HepG2 (cell line): ENCODE measurements at regions not wholly inside any gene's neighbourhood (a gene's known extent, or its start where the extent isn't known, plus 50 kb on each side); places are given as distances from the start of the nearest gene placed in this dataset.

Experiments used
- ATAC-seq: fragments of 200-7000 bp; cut with Tn5 transposase; 3 replicates; pipeline ENCODE4 v1.9.1; 2020; ENCODE audit warnings: mild to moderate bottlenecking, moderate library complexity
- BruUV-seq: library from RNA; stranded (reverse); fragments of 400-500 nt; replicated peaks from 2 replicates; lab custom pipeline; 2021; lab: Mats Ljungman, UMichigan
- CTCF ChIA-PET: fragments of 300-600 bp; formaldehyde crosslinking; extraction: SDS; loops from one replicate; lab custom pipeline; 2021; ENCODE audit warnings: low total read pairs, inconsistent platforms, low intra/inter-chr PET ratio; lab: Yijun Ruan, JAX
- POLR2A ChIA-PET: fragments of 350-600 bp; sonication (Branson Sonifier 250); formaldehyde crosslinking; loops from one replicate; lab custom pipeline; 2020; ENCODE audit warnings: antibody characterized with exemption, inconsistent platforms; lab: Yijun Ruan, JAX
- DNase-seq: peaks from one replicate; pipeline ENCODE4 v3.0.0-alpha.2; 2015; ENCODE audit warnings: low spot score
- FAIRE-seq: peaks from 3 replicates; lab custom pipeline; 2011; peaks lifted over from hg19 to GRCh38; lab: Jason Lieb, UNC
- H2AFZ ChIP-seq: one replicate; pipeline ENCODE4 v1.6.1; 2011; ENCODE audit warnings: low read length, inconsistent platforms
- H3K27ac ChIP-seq: fragments of 300-600 bp; 3 replicates; pipeline ENCODE4 v1.8.0; 2011; ENCODE audit warnings: mixed run types, mild to moderate bottlenecking, mixed read lengths, low read length, inconsistent platforms; ENCODE audit not compliant: insufficient read depth; ENCODE audit errors: extremely low read length
- H3K27me3 ChIP-seq, 2 experiments: fragments of 200-600 bp in 1 of 2; 2 replicates in 1 of 2; 3 replicates in 1 of 2; pipeline versions ENCODE4 v1.6.0 to v1.8.0; 2011; ENCODE audit warnings: low read length in 2 of 2, mild to moderate bottlenecking in 2 of 2, moderate library complexity in 2 of 2, inconsistent platforms in 1 of 2; ENCODE audit not compliant: insufficient read depth in 2 of 2, control insufficient read depth in 1 of 2
- H3K36me3 ChIP-seq, 2 experiments: fragments of 200-600 bp in 1 of 2; replicated peaks in 1 of 2; 2 replicates in 1 of 2; 3 replicates in 1 of 2; pipeline versions ENCODE4 v1.5.1 to v1.8.0; 2011; ENCODE audit warnings: low read length in 2 of 2, inconsistent platforms in 1 of 2; ENCODE audit not compliant: insufficient read depth in 2 of 2, control insufficient read depth in 1 of 2
- H3K4me1 ChIP-seq: 2 replicates; pipeline ENCODE4 v1.5.1; 2012; ENCODE audit warnings: low read length, inconsistent platforms; ENCODE audit not compliant: insufficient read depth
- H3K4me2 ChIP-seq: 2 replicates; pipeline ENCODE4 v1.6.0; 2011; ENCODE audit warnings: low read depth, low read length, inconsistent platforms
- H3K4me3 ChIP-seq, 3 experiments: fragments of 200-600 bp in 1 of 3; sonication (generic), shearing (Covaris generic) in 1 of 3; replicated peaks in 1 of 3; 2 replicates each; pipeline ENCODE4 v1.5.1; 2011 to 2016; ENCODE audit warnings: low read length in 3 of 3, inconsistent platforms in 2 of 3, low read depth in 2 of 3, mild to moderate bottlenecking in 2 of 3, control low read depth in 1 of 3, mixed read lengths in 1 of 3; ENCODE audit not compliant: insufficient read depth in 1 of 3
- H3K79me2 ChIP-seq: one replicate; pipeline ENCODE4 v1.6.1; 2011; ENCODE audit warnings: low read length, inconsistent platforms; ENCODE audit not compliant: insufficient read depth
- H3K9ac ChIP-seq: 2 replicates; pipeline ENCODE4 v1.6.0; 2011; ENCODE audit warnings: mild to moderate bottlenecking, low read depth, low read length, inconsistent platforms; ENCODE audit not compliant: insufficient read depth
- H3K9me3 ChIP-seq: 2 replicates; pipeline ENCODE4 v1.5.1; 2012; ENCODE audit warnings: mild to moderate bottlenecking, low read length
- H4K20me1 ChIP-seq: 2 replicates; pipeline ENCODE4 v1.6.0; 2011; ENCODE audit warnings: inconsistent platforms, mild to moderate bottlenecking, low read length, moderate library complexity; ENCODE audit not compliant: insufficient read depth
- FIP1L1 ChIP-seq: fragments of 200-400 bp; formaldehyde crosslinking; IDR thresholded peaks from 2 replicates; pipeline ENCODE4 v1.6.1; 2018; ENCODE audit warnings: low read depth, mild to moderate bottlenecking, low read length, moderate library complexity, borderline replicate concordance; ENCODE audit not compliant: insufficient read depth
- NR2F2 ChIP-seq: IDR thresholded peaks from 2 replicates; pipeline ENCODE4 v1.6.1; 2012; ENCODE audit warnings: low read depth, inconsistent platforms, borderline replicate concordance
- RAD51 ChIP-seq: fragments of 450-650 bp; IDR thresholded peaks from 2 replicates; pipeline ENCODE4 v1.6.1; 2016; ENCODE audit warnings: borderline replicate concordance
- UBTF ChIP-seq: sonication (generic); formaldehyde crosslinking; IDR thresholded peaks from 2 replicates; pipeline ENCODE4 v1.4.0; 2020; ENCODE audit warnings: mild to moderate bottlenecking, missing genetic modification reagents
- ZHX1 ChIP-seq: sonication (generic); formaldehyde crosslinking; IDR thresholded peaks from 2 replicates; pipeline ENCODE4 v1.8.1; 2022; ENCODE audit warnings: low read depth, mild to moderate bottlenecking, missing genetic modification reagents
- ZNF564 ChIP-seq: sonication (generic); formaldehyde crosslinking; IDR thresholded peaks from 2 replicates; pipeline ENCODE4 v1.8.1; 2023; ENCODE audit warnings: mild to moderate bottlenecking, missing genetic modification reagents
- WGBS: methylation state at CpG from one replicate; pipeline ENCODE4 v1.1.6; 2017; ENCODE audit warnings: low lambda C conversion rate; 5-methylcytosine and 5-hydroxymethylcytosine counted together
- in situ Hi-C: cut with HindIII; loops from 2 replicates; pipeline ENCODE4 v1.10.0; 2017; ENCODE audit warnings: low pct_unique_long_range_greater_than_20kb; ENCODE audit not compliant: extremely low pct_ligation_motif_present
- intact Hi-C: fragments of 100-400 bp; cut with micrococcal nuclease; formaldehyde crosslinking; loops from one replicate; pipeline ENCODE4 v1.10.0; 2022; ENCODE audit not compliant: unreplicated experiment

- CTCF ChIA-PET: no interaction called here
- no peak for ATAC-seq
- H3K27ac ChIP-seq: no peak overlapping the region
- no peak overlapping the region for H3K4me3 ChIP-seq
- intact Hi-C loops: no loop called here
- WGBS: 0% methylated on average over 5 of the region's 7 CpGs
- no peaks in the 10 kb centered on the region for H3K4me1 ChIP-seq
- TF ChIP-seq FIP1L1 (no peak), NR2F2 (no peak), ZNF564 (CRISPR knock-in tag) (no peak), UBTF (CRISPR knock-in tag) (no peak), ZHX1 (CRISPR knock-in tag) (no peak), RAD51 (no peak)
- TF ChIP-seq, all 625 proteins: peak for 0
- H3K79me2 ChIP-seq: no peaks in the 10 kb centered on the region
- in situ Hi-C loops: no loop called here
- BruUV-seq: no TSS peak
- H2AFZ ChIP-seq: no peak overlapping the region
- FAIRE-seq: no peak
- H4K20me1 ChIP-seq: no peaks in the 10 kb centered on the region
- no peaks in the 10 kb centered on the region; a peak in 1 of 5 replicates for H3K27me3 ChIP-seq
- no peaks in the 10 kb centered on the region for H3K36me3 ChIP-seq
- POLR2A ChIA-PET: no interaction called here
- H3K9me3 ChIP-seq: no peaks in the 10 kb centered on the region
- DNase-seq: no peak
- H3K4me2 ChIP-seq: no peak overlapping the region
- H3K9ac ChIP-seq: no peak overlapping the region
Measured at GRCh38 chr5:159645179-159645846, 271.0 kb upstream of the ADRA1B start.
